HepG2 (cell line): ENCODE measurements at regions not wholly inside any gene's neighbourhood (a gene's known extent, or its start where the extent isn't known, plus 50 kb on each side); places are given as distances from the start of the nearest gene placed in this dataset.
A peak's percentile ranks its signal among the peaks of the same experiment; 100 is the strongest.

ENCODE experiments used
- ATAC-seq: fragments of 200-7000 bp; cut with Tn5 transposase; 3 replicates; pipeline ENCODE4 v1.9.1; 2020; ENCODE audit warnings: mild to moderate bottlenecking, moderate library complexity
- BruUV-seq: library from RNA; stranded (reverse); fragments of 400-500 nt; replicated peaks from 2 replicates; lab custom pipeline; 2021; lab: Mats Ljungman, UMichigan
- CTCF ChIA-PET: fragments of 300-600 bp; formaldehyde crosslinking; extraction: SDS; loops from one replicate; lab custom pipeline; 2021; ENCODE audit warnings: low total read pairs, inconsistent platforms, low intra/inter-chr PET ratio; lab: Yijun Ruan, JAX
- POLR2A ChIA-PET: fragments of 350-600 bp; sonication (Branson Sonifier 250); formaldehyde crosslinking; loops from one replicate; lab custom pipeline; 2020; ENCODE audit warnings: antibody characterized with exemption, inconsistent platforms; lab: Yijun Ruan, JAX
- DNase-seq: peaks from one replicate; pipeline ENCODE4 v3.0.0-alpha.2; 2015; ENCODE audit warnings: low spot score
- FAIRE-seq: peaks from 3 replicates; lab custom pipeline; 2011; peaks lifted over from hg19 to GRCh38; lab: Jason Lieb, UNC
- H2AFZ ChIP-seq: one replicate; pipeline ENCODE4 v1.6.1; 2011; ENCODE audit warnings: low read length, inconsistent platforms
- H3K27ac ChIP-seq: fragments of 300-600 bp; 3 replicates; pipeline ENCODE4 v1.8.0; 2011; ENCODE audit warnings: mixed run types, mild to moderate bottlenecking, mixed read lengths, low read length, inconsistent platforms; ENCODE audit not compliant: insufficient read depth; ENCODE audit errors: extremely low read length
- H3K27me3 ChIP-seq, 2 experiments: fragments of 200-600 bp in 1 of 2; 2 replicates in 1 of 2; 3 replicates in 1 of 2; pipeline versions ENCODE4 v1.6.0 to v1.8.0; 2011; ENCODE audit warnings: low read length in 2 of 2, mild to moderate bottlenecking in 2 of 2, moderate library complexity in 2 of 2, inconsistent platforms in 1 of 2; ENCODE audit not compliant: insufficient read depth in 2 of 2, control insufficient read depth in 1 of 2
- H3K36me3 ChIP-seq, 2 experiments: fragments of 200-600 bp in 1 of 2; replicated peaks in 1 of 2; 2 replicates in 1 of 2; 3 replicates in 1 of 2; pipeline versions ENCODE4 v1.5.1 to v1.8.0; 2011; ENCODE audit warnings: low read length in 2 of 2, inconsistent platforms in 1 of 2; ENCODE audit not compliant: insufficient read depth in 2 of 2, control insufficient read depth in 1 of 2
- H3K4me1 ChIP-seq: 2 replicates; pipeline ENCODE4 v1.5.1; 2012; ENCODE audit warnings: low read length, inconsistent platforms; ENCODE audit not compliant: insufficient read depth
- H3K4me2 ChIP-seq: 2 replicates; pipeline ENCODE4 v1.6.0; 2011; ENCODE audit warnings: low read depth, low read length, inconsistent platforms
- H3K4me3 ChIP-seq, 3 experiments: fragments of 200-600 bp in 1 of 3; sonication (generic), shearing (Covaris generic) in 1 of 3; replicated peaks in 1 of 3; 2 replicates each; pipeline ENCODE4 v1.5.1; 2011 to 2016; ENCODE audit warnings: low read length in 3 of 3, inconsistent platforms in 2 of 3, low read depth in 2 of 3, mild to moderate bottlenecking in 2 of 3, control low read depth in 1 of 3, mixed read lengths in 1 of 3; ENCODE audit not compliant: insufficient read depth in 1 of 3
- H3K79me2 ChIP-seq: one replicate; pipeline ENCODE4 v1.6.1; 2011; ENCODE audit warnings: low read length, inconsistent platforms; ENCODE audit not compliant: insufficient read depth
- H3K9ac ChIP-seq: 2 replicates; pipeline ENCODE4 v1.6.0; 2011; ENCODE audit warnings: mild to moderate bottlenecking, low read depth, low read length, inconsistent platforms; ENCODE audit not compliant: insufficient read depth
- H3K9me3 ChIP-seq: 2 replicates; pipeline ENCODE4 v1.5.1; 2012; ENCODE audit warnings: mild to moderate bottlenecking, low read length
- H4K20me1 ChIP-seq: 2 replicates; pipeline ENCODE4 v1.6.0; 2011; ENCODE audit warnings: inconsistent platforms, mild to moderate bottlenecking, low read length, moderate library complexity; ENCODE audit not compliant: insufficient read depth
- BRD4 ChIP-seq: sonication (generic); formaldehyde crosslinking; IDR thresholded peaks from 2 replicates; pipeline ENCODE4 v1.4.0; 2020; ENCODE audit warnings: missing genetic modification reagents
- JDP2 ChIP-seq: sonication (generic); formaldehyde crosslinking; IDR thresholded peaks from 2 replicates; pipeline ENCODE4 v1.8.1; 2022; ENCODE audit warnings: missing genetic modification reagents, borderline replicate concordance
- MAFF ChIP-seq: IDR thresholded peaks from 2 replicates; pipeline ENCODE4 v1.6.1; 2011; ENCODE audit warnings: low read depth, low read length, improper control_type of control experiment
- MAFK ChIP-seq, 2 experiments: IDR thresholded peaks in 1 of 2; conservative IDR thresholded peaks in 1 of 2; 2 replicates each; pipeline ENCODE4 v1.6.1; 2011; ENCODE audit warnings: improper control_type of control experiment in 2 of 2, low read length in 2 of 2
- MXD4 ChIP-seq: IDR thresholded peaks from 2 replicates; pipeline ENCODE4 v1.6.1; 2016; ENCODE audit warnings: mild to moderate bottlenecking, missing biosample characterization, missing genetic modification reagents
- NKX3-1 ChIP-seq: sonication (generic); formaldehyde crosslinking; IDR thresholded peaks from 2 replicates; pipeline ENCODE4 v1.5.0; 2020; ENCODE audit warnings: missing genetic modification reagents
- PHF5A ChIP-seq: IDR thresholded peaks from one replicate; pipeline ENCODE4 v1.6.1; 2018; ENCODE audit warnings: low read depth, missing genetic modification reagents; ENCODE audit not compliant: unreplicated experiment
- RAD21 ChIP-seq: fragments of 450-650 bp; formaldehyde crosslinking; IDR thresholded peaks from 2 replicates; pipeline ENCODE4 v1.5.0; 2020; ENCODE audit warnings: mild to moderate bottlenecking
- SP4 ChIP-seq: sonication (generic); formaldehyde crosslinking; IDR thresholded peaks from 2 replicates; pipeline ENCODE4 v1.8.1; 2023; ENCODE audit warnings: mild to moderate bottlenecking, missing genetic modification reagents
- TAF1 ChIP-seq: sonication (generic); formaldehyde crosslinking; IDR thresholded peaks from 2 replicates; pipeline ENCODE4 v1.4.0; 2020; ENCODE audit warnings: missing genetic modification reagents
- ZNF530 ChIP-seq: sonication (generic); formaldehyde crosslinking; IDR thresholded peaks from 2 replicates; pipeline ENCODE4 v1.5.0; 2020; ENCODE audit warnings: low read depth, mild to moderate bottlenecking, missing genetic modification reagents
- ZNF558 ChIP-seq: sonication (generic); formaldehyde crosslinking; IDR thresholded peaks from 2 replicates; pipeline ENCODE4 v1.9.0; 2022; ENCODE audit warnings: mild to moderate bottlenecking, missing genetic modification reagents, borderline replicate concordance
- ZNF674 ChIP-seq: sonication (generic); formaldehyde crosslinking; IDR thresholded peaks from 2 replicates; pipeline ENCODE4 v1.5.0; 2020; ENCODE audit warnings: low read depth, mild to moderate bottlenecking, missing genetic modification reagents
- WGBS: methylation state at CpG from one replicate; pipeline ENCODE4 v1.1.6; 2017; ENCODE audit warnings: low lambda C conversion rate; 5-methylcytosine and 5-hydroxymethylcytosine counted together
- in situ Hi-C: cut with HindIII; loops from 2 replicates; pipeline ENCODE4 v1.10.0; 2017; ENCODE audit warnings: low pct_unique_long_range_greater_than_20kb; ENCODE audit not compliant: extremely low pct_ligation_motif_present
- intact Hi-C: fragments of 100-400 bp; cut with micrococcal nuclease; formaldehyde crosslinking; loops from one replicate; pipeline ENCODE4 v1.10.0; 2022; ENCODE audit not compliant: unreplicated experiment
- TF ChIP-seq, protein P1 (sequence below): IDR thresholded peaks from 2 replicates; pipeline ENCODE4 v1.6.1; 2016; ENCODE audit warnings: low read depth, missing genetic modification reagents, missing compliant biosample characterization
- TF ChIP-seq, protein P2 (sequence below): sonication (generic); formaldehyde crosslinking; IDR thresholded peaks from 2 replicates; pipeline ENCODE4 v1.5.0; 2020; ENCODE audit warnings: missing genetic modification reagents

DNA sequence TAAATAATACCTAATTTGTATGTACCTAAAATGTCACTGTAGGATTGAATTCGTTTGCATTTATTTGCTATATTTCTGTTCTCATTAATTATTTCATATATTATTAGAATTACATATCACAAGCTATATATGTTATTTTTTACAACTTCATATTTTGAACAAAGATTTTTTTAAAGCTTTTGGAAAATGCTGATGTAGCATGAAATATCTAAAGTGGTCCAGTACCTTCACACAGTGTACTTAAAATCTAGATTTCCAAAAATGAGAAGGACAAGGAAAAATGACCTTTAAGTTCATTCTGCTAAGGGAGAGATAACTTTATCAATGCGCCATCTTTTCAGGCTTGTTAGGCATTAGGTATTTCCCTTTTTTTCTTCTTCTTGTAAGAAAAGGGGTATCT lies 71.8 kb downstream of the LARP7 start:
- BruUV-seq, result no TSS peak

More for the DNA sequence above, 71.8 kb downstream of the LARP7 start:
- CTCF ChIA-PET, result no interaction called here
- DNase-seq, result no peak
- Histone ChIP-seq H3K27me3 (peaks cover 2 to 22% of the 10 kb centered on the region in 2 experiments; a peak in 4 of 5 replicates), H3K9me3 (no peaks in the 10 kb centered on the region), H3K9ac (no peak overlapping the region), H2AFZ (no peak overlapping the region)
- POLR2A ChIA-PET, result no interaction called here
- TF ChIP-seq, protein P1, sequence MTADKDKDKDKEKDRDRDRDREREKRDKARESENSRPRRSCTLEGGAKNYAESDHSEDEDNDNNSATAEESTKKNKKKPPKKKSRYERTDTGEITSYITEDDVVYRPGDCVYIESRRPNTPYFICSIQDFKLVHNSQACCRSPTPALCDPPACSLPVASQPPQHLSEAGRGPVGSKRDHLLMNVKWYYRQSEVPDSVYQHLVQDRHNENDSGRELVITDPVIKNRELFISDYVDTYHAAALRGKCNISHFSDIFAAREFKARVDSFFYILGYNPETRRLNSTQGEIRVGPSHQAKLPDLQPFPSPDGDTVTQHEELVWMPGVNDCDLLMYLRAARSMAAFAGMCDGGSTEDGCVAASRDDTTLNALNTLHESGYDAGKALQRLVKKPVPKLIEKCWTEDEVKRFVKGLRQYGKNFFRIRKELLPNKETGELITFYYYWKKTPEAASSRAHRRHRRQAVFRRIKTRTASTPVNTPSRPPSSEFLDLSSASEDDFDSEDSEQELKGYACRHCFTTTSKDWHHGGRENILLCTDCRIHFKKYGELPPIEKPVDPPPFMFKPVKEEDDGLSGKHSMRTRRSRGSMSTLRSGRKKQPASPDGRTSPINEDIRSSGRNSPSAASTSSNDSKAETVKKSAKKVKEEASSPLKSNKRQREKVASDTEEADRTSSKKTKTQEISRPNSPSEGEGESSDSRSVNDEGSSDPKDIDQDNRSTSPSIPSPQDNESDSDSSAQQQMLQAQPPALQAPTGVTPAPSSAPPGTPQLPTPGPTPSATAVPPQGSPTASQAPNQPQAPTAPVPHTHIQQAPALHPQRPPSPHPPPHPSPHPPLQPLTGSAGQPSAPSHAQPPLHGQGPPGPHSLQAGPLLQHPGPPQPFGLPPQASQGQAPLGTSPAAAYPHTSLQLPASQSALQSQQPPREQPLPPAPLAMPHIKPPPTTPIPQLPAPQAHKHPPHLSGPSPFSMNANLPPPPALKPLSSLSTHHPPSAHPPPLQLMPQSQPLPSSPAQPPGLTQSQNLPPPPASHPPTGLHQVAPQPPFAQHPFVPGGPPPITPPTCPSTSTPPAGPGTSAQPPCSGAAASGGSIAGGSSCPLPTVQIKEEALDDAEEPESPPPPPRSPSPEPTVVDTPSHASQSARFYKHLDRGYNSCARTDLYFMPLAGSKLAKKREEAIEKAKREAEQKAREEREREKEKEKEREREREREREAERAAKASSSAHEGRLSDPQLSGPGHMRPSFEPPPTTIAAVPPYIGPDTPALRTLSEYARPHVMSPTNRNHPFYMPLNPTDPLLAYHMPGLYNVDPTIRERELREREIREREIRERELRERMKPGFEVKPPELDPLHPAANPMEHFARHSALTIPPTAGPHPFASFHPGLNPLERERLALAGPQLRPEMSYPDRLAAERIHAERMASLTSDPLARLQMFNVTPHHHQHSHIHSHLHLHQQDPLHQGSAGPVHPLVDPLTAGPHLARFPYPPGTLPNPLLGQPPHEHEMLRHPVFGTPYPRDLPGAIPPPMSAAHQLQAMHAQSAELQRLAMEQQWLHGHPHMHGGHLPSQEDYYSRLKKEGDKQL (CRISPR knock-in tag), result no peak
- TF ChIP-seq NKX3-1 (CRISPR knock-in tag) (no peak), MXD4 (CRISPR knock-in tag) (no peak), MAFF (peak; percentile 79), ZNF558 (CRISPR knock-in tag) (no peak), ZNF674 (no peak), BRD4 (CRISPR knock-in tag) (no peak), ZNF530 (CRISPR knock-in tag) (no peak), RAD21 (CRISPR knock-in tag) (no peak), SP4 (CRISPR knock-in tag) (no peak), TAF1 (CRISPR knock-in tag) (no peak), PHF5A (CRISPR knock-in tag) (no peak), MAFK (conservative IDR thresholded peaks at IDR 0.05 in 1 of 2, IDR thresholded peaks at IDR 0.05 in 1 of 2; ENCODE audit: low read length in 2 of 2) (peak; percentile 76 to 88), JDP2 (no peak)
- TF ChIP-seq, protein P2, sequence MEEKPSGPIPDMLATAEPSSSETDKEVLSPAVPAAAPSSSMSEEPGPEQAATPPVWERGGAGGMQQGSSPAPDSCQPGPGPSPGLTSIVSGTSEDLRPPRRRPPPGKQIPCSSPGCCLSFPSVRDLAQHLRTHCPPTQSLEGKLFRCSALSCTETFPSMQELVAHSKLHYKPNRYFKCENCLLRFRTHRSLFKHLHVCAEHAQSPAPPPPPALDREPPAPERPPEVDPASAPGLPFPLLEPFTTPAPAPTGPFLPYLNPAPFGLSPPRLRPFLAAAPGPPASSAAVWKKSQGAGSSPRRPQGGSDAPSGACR (CRISPR knock-in tag), result no peak
- TF ChIP-seq, all 625 proteins: peak for 2
- no peak overlapping the region for H3K4me2 ChIP-seq
- no peak overlapping the region for H3K4me3 ChIP-seq
- FAIRE-seq, result no peak
- WGBS, result 47% methylated on average over 2 of the region's 2 CpGs
- no peak for ATAC-seq
- intact Hi-C loops, result no loop called here
- no peaks in the 10 kb centered on the region for H4K20me1 ChIP-seq
- in situ Hi-C loops, result no loop called here
- no peak overlapping the region for H3K27ac ChIP-seq
- H3K79me2 ChIP-seq, result no peaks in the 10 kb centered on the region
- no peaks in the 10 kb centered on the region for H3K36me3 ChIP-seq
- H3K4me1 ChIP-seq, result peaks cover 7% of the 10 kb centered on the region
